ENCODE measurements at regions not wholly inside any gene's neighbourhood (a gene's known extent, or its start where the extent isn't known, plus 50 kb on each side); places are given as distances from the start of the nearest gene placed in this dataset.

GRCh38 chr10:123306290-123306689 is 152.1 kb downstream of the BUB3 start:
- no peak overlapping the region for H4K91ac ChIP-seq (replicated peaks; ENCODE audit: insufficient read length, low read length)
- no peak overlapping the region for H3K14ac ChIP-seq (ENCODE audit: insufficient read length)
- H3K23me2 ChIP-seq (ENCODE audit: low read depth, low read length) = no peaks in the 10 kb centered on the region
- no peaks in the 10 kb centered on the region for H3K79me2 ChIP-seq (ENCODE audit: control insufficient read depth in 1 of 2, insufficient read depth in 2 of 2, low read length in 2 of 2)
- no peak overlapping the region for H2AFZ ChIP-seq (ENCODE audit: low read length)
- no peak for FAIRE-seq
- no peak overlapping the region for H3K4me3 ChIP-seq (ENCODE audit: extremely low read depth in 1 of 4, insufficient read depth in 2 of 4, low read depth in 3 of 4, low read length in 4 of 4)
- H2AK5ac ChIP-seq (ENCODE audit: low read depth, low read length) = no peak overlapping the region
- no peak overlapping the region for H2BK120ac ChIP-seq (replicated peaks; ENCODE audit: low read depth, low read length)
- H4K5ac ChIP-seq (ENCODE audit: insufficient read length, low read depth, low read length) = no peak overlapping the region
- H2BK20ac ChIP-seq (ENCODE audit: low read length) = no peak overlapping the region
- no peak overlapping the region for H3K4ac ChIP-seq (replicated peaks; ENCODE audit: insufficient read length, low read depth, low read length)
- no peak overlapping the region for H3K9ac ChIP-seq (replicated peaks in 1 of 4; ENCODE audit: extremely low read depth in 1 of 4, low read depth in 3 of 4, low read length in 3 of 4)
- no peak overlapping the region for H3K4me2 ChIP-seq (ENCODE audit: insufficient read depth in 1 of 2, low read depth in 2 of 2, low read length in 2 of 2)
- no peak overlapping the region for H3K27ac ChIP-seq (ENCODE audit: low read depth, low read length)
- no peak overlapping the region for H3K23ac ChIP-seq (ENCODE audit: insufficient read length)
- no peak overlapping the region for H2BK5ac ChIP-seq (ENCODE audit: low read depth, low read length)
- no peaks in the 10 kb centered on the region for H3K27me3 ChIP-seq (replicated peaks in 1 of 4; ENCODE audit: control insufficient read depth in 3 of 4, extremely low read depth in 1 of 4, insufficient read depth in 3 of 4, low read length in 3 of 4)
- ChIA-PET POLR2A (ENCODE audit: partially characterized antibody) (no interaction called here), CTCF (ENCODE audit: partially characterized antibody) (interaction anchor here (0.9 to 1.4 kb wide), 2 partner anchors 14 to 74 kb away, joined by 3 to 5 read pairs; no protein-coding TSS in a partner anchor)
- H3K9me3 ChIP-seq (ENCODE audit: insufficient read depth in 2 of 2, low read depth in 1 of 2, low read length in 1 of 2) = peaks cover 5 to 7% of the 10 kb centered on the region in 2 experiments; a peak in 3 of 4 replicates
- H4K20me1 ChIP-seq (replicated peaks in 1 of 2; ENCODE audit: control insufficient read depth in 1 of 2, insufficient read depth in 2 of 2, low read length in 2 of 2) = no peaks in the 10 kb centered on the region
- H3K36me3 ChIP-seq (ENCODE audit: control insufficient read depth in 2 of 4, insufficient read depth in 4 of 4, low read length in 3 of 4) = no peaks in the 10 kb centered on the region
- DNase-seq (ENCODE audit: low read depth in 1 of 2, low spot score in 2 of 2) = no peak
- 78% methylated on average over 7 of the region's 7 CpGs; no CpG with 5 or more reads in 1 of the 2 experiments for WGBS, 2 experiments (ENCODE audit: extremely low coverage in 1 of 2, insufficient coverage in 1 of 2, insufficient read length in 1 of 2, insufficient replicate concordance in 2 of 2, low coverage in 1 of 2, low lambda C conversion rate in 2 of 2, missing lambda C conversion rate in 1 of 2)
- no peak overlapping the region for H3K18ac ChIP-seq (ENCODE audit: extremely low read depth, low read length)
- no peaks in the 10 kb centered on the region; a peak in 1 of 7 replicates for H3K4me1 ChIP-seq (replicated peaks in 1 of 4; ENCODE audit: control insufficient read depth in 3 of 4, insufficient read depth in 4 of 4, low read length in 3 of 4)
- no peak overlapping the region for H2BK15ac ChIP-seq (ENCODE audit: low read length)
- H3K79me1 ChIP-seq (ENCODE audit: low read depth, low read length) = no peaks in the 10 kb centered on the region
- no peak overlapping the region for H4K8ac ChIP-seq (ENCODE audit: extremely low read depth, insufficient read depth, low read length)
- no peak overlapping the region for H2BK12ac ChIP-seq (ENCODE audit: low read depth, low read length)
- H3K56ac ChIP-seq (replicated peaks; ENCODE audit: insufficient read length, low read depth, low read length) = no peak overlapping the region
- TF ChIP-seq FOSL1 (IDR thresholded peaks at IDR 0.05; ENCODE audit: insufficient read depth, low read depth, low read length) (no peak), SRF (IDR thresholded peaks at IDR 0.05; ENCODE audit: low read depth, low read length) (no peak), POU5F1 (IDR thresholded peaks at IDR 0.05; ENCODE audit: low read depth, low read length) (no peak), KDM4A (IDR thresholded peaks at IDR 0.05; ENCODE audit: low read depth, low read length, severe bottlenecking) (no peak), CTCF (IDR thresholded peaks at IDR 0.05; ENCODE audit: control extremely low read depth in 1 of 3, insufficient read depth in 1 of 3, low read depth in 1 of 3, low read length in 3 of 3) (no peak), TAF1 (IDR thresholded peaks at IDR 0.05; ENCODE audit: low read depth, low read length) (no peak), TEAD4 (IDR thresholded peaks at IDR 0.05; ENCODE audit: low read depth, low read length) (no peak), CBX8 (IDR thresholded peaks at IDR 0.05; ENCODE audit: borderline replicate concordance, low read depth, low read length) (no peak), PHF8 (conservative IDR thresholded peaks at IDR 0.05; ENCODE audit: low read depth, low read length) (no peak), RAD21 (IDR thresholded peaks at IDR 0.05 in 1 of 2, conservative IDR thresholded peaks at IDR 0.05 in 1 of 2; ENCODE audit: low read depth in 2 of 2, low read length in 2 of 2) (no peak), NRF1 (IDR thresholded peaks at IDR 0.05; ENCODE audit: low read depth, low read length) (no peak), MAFK (IDR thresholded peaks at IDR 0.05; ENCODE audit: low read depth, low read length) (no peak)

Data from H1 (cell line).